DOHH2 (cell line): ENCODE measurements at regions not wholly inside any gene's neighbourhood (a gene's known extent, or its start where the extent isn't known, plus 50 kb on each side); places are given as distances from the start of the nearest gene placed in this dataset.

Source experiments
- H3F3A ChIP-seq: fragments of 200-600 bp; sonication (generic), shearing (Covaris generic); 2 replicates; pipeline ENCODE4 v1.6.0; 2016; ENCODE audit warnings: antibody characterized with exemption, mild to moderate bottlenecking; ENCODE audit not compliant: control insufficient read depth, insufficient read depth
- H3K27ac ChIP-seq: fragments of 200-600 bp; sonication (generic); 2 replicates; pipeline ENCODE4 v1.5.1; 2014; ENCODE audit warnings: low read depth, mild to moderate bottlenecking, low read length, moderate library complexity
- H3K27me3 ChIP-seq: fragments of 200-600 bp; sonication (generic); 2 replicates; pipeline ENCODE4 v1.6.1; 2014; ENCODE audit warnings: mild to moderate bottlenecking, low read length, mixed read lengths; ENCODE audit not compliant: control insufficient read depth
- H3K36me3 ChIP-seq: fragments of 200-600 bp; sonication (generic); 2 replicates; pipeline ENCODE4 v1.6.1; 2014; ENCODE audit warnings: mild to moderate bottlenecking, low read length, moderate library complexity, mixed read lengths; ENCODE audit not compliant: control insufficient read depth
- H3K4me1 ChIP-seq: fragments of 200-600 bp; sonication (generic); 2 replicates; pipeline ENCODE4 v1.6.1; 2014; ENCODE audit warnings: mild to moderate bottlenecking, low read length, mixed read lengths; ENCODE audit not compliant: control insufficient read depth
- H3K4me2 ChIP-seq: fragments of 200-600 bp; sonication (generic); 2 replicates; pipeline ENCODE4 v1.6.0; 2014; ENCODE audit warnings: mild to moderate bottlenecking, low read length, moderate library complexity
- H3K4me3 ChIP-seq: fragments of 200-600 bp; sonication (generic); 2 replicates; pipeline ENCODE4 v1.5.1; 2014; ENCODE audit warnings: mild to moderate bottlenecking, low read length, mixed read lengths
- H3K79me2 ChIP-seq: fragments of 200-600 bp; sonication (generic); 2 replicates; pipeline ENCODE4 v1.6.1; 2014; ENCODE audit warnings: mild to moderate bottlenecking, low read length, mixed read lengths; ENCODE audit not compliant: control insufficient read depth
- H3K9me2 ChIP-seq: fragments of 200-600 bp; sonication (generic); replicated peaks from 2 replicates; pipeline ENCODE4 v1.6.1; 2014; ENCODE audit warnings: mild to moderate bottlenecking, low read length, mixed read lengths; ENCODE audit not compliant: control insufficient read depth
- H3K9me3 ChIP-seq: fragments of 200-600 bp; sonication (generic); 2 replicates; pipeline ENCODE4 v1.6.1; 2014; ENCODE audit warnings: antibody characterized with exemption, low read length, mixed read lengths; ENCODE audit not compliant: control insufficient read depth, insufficient read depth
- H4K20me1 ChIP-seq: fragments of 200-600 bp; sonication (generic); 2 replicates; pipeline ENCODE4 v1.6.0; 2014; ENCODE audit warnings: low read depth, mild to moderate bottlenecking, antibody characterized with exemption, low read length, moderate library complexity; ENCODE audit not compliant: control insufficient read depth, insufficient read depth
- CTCF ChIP-seq: fragments of 200-600 bp; sonication (generic); IDR thresholded peaks from one replicate; pipeline ENCODE4 v1.5.1; 2014; ENCODE audit warnings: antibody characterized with exemption, mild to moderate bottlenecking, low read depth, low read length; ENCODE audit not compliant: poor library complexity, severe bottlenecking
- EZH2phosphoT487 ChIP-seq: fragments of 200-600 bp; sonication (generic); IDR thresholded peaks from 2 replicates; pipeline ENCODE4 v1.6.1; 2017; ENCODE audit warnings: borderline replicate concordance, mild to moderate bottlenecking, antibody characterized with exemption, low read length, moderate library complexity, mixed read lengths

- Histone ChIP-seq H3K36me3 (no peaks in the 10 kb centered on the region), H3K27ac (no peak overlapping the region), H3K27me3 (no peaks in the 10 kb centered on the region), H3K79me2 (no peaks in the 10 kb centered on the region), H4K20me1 (no peaks in the 10 kb centered on the region), H3F3A (no peaks in the 10 kb centered on the region), H3K9me3 (no peaks in the 10 kb centered on the region), H3K4me3 (no peak overlapping the region), H3K4me1 (no peaks in the 10 kb centered on the region), H3K9me2 (no peaks in the 10 kb centered on the region), H3K4me2 (no peak overlapping the region)
- TF ChIP-seq CTCF = no peak
- TF ChIP-seq EZH2phosphoT487 = no peak
Measured at GRCh38 chr11:70663815-70664214, 265.5 kb downstream of the CTTN start.

- no peak overlapping the region for H3K4me3 ChIP-seq
- H3K9me3 ChIP-seq = no peaks in the 10 kb centered on the region
- no peak overlapping the region for H3K4me2 ChIP-seq
- no peaks in the 10 kb centered on the region for H4K20me1 ChIP-seq
- H3K27ac ChIP-seq = no peak overlapping the region
- no peaks in the 10 kb centered on the region for H3K4me1 ChIP-seq
- H3K36me3 ChIP-seq = no peaks in the 10 kb centered on the region
- H3K79me2 ChIP-seq = no peaks in the 10 kb centered on the region
- no peaks in the 10 kb centered on the region for H3K9me2 ChIP-seq
- H3F3A ChIP-seq = no peaks in the 10 kb centered on the region
- TF ChIP-seq EZH2phosphoT487 = no peak
- TF ChIP-seq CTCF = no peak
- H3K27me3 ChIP-seq = no peaks in the 10 kb centered on the region
Measured at GRCh38 chr11:70666311-70666710, 268.0 kb downstream of the CTTN start.

- Histone ChIP-seq H3K27me3 (no peaks in the 10 kb centered on the region), H3K9me3 (no peaks in the 10 kb centered on the region), H3K79me2 (no peaks in the 10 kb centered on the region), H4K20me1 (no peaks in the 10 kb centered on the region), H3K9me2 (no peaks in the 10 kb centered on the region), H3K36me3 (no peaks in the 10 kb centered on the region), H3K4me1 (no peaks in the 10 kb centered on the region), H3K27ac (no peak overlapping the region), H3F3A (no peaks in the 10 kb centered on the region), H3K4me3 (no peak overlapping the region), H3K4me2 (no peak overlapping the region)
- no peak for TF ChIP-seq CTCF
- TF ChIP-seq EZH2phosphoT487 = no peak
Measured at GRCh38 chr11:70667767-70668166, 269.4 kb downstream of the CTTN start.
